DOHH2 (cell line): ENCODE measurements at regions not wholly inside any gene's neighbourhood (a gene's known extent, or its start where the extent isn't known, plus 50 kb on each side); places are given as distances from the start of the nearest gene placed in this dataset.

Source experiments
- H3F3A ChIP-seq: fragments of 200-600 bp; sonication (generic), shearing (Covaris generic); 2 replicates; pipeline ENCODE4 v1.6.0; 2016; ENCODE audit warnings: antibody characterized with exemption, mild to moderate bottlenecking; ENCODE audit not compliant: control insufficient read depth, insufficient read depth
- H3K27ac ChIP-seq: fragments of 200-600 bp; sonication (generic); 2 replicates; pipeline ENCODE4 v1.5.1; 2014; ENCODE audit warnings: low read depth, mild to moderate bottlenecking, low read length, moderate library complexity
- H3K27me3 ChIP-seq: fragments of 200-600 bp; sonication (generic); 2 replicates; pipeline ENCODE4 v1.6.1; 2014; ENCODE audit warnings: mild to moderate bottlenecking, low read length, mixed read lengths; ENCODE audit not compliant: control insufficient read depth
- H3K36me3 ChIP-seq: fragments of 200-600 bp; sonication (generic); 2 replicates; pipeline ENCODE4 v1.6.1; 2014; ENCODE audit warnings: mild to moderate bottlenecking, low read length, moderate library complexity, mixed read lengths; ENCODE audit not compliant: control insufficient read depth
- H3K4me1 ChIP-seq: fragments of 200-600 bp; sonication (generic); 2 replicates; pipeline ENCODE4 v1.6.1; 2014; ENCODE audit warnings: mild to moderate bottlenecking, low read length, mixed read lengths; ENCODE audit not compliant: control insufficient read depth
- H3K4me2 ChIP-seq: fragments of 200-600 bp; sonication (generic); 2 replicates; pipeline ENCODE4 v1.6.0; 2014; ENCODE audit warnings: mild to moderate bottlenecking, low read length, moderate library complexity
- H3K4me3 ChIP-seq: fragments of 200-600 bp; sonication (generic); 2 replicates; pipeline ENCODE4 v1.5.1; 2014; ENCODE audit warnings: mild to moderate bottlenecking, low read length, mixed read lengths
- H3K79me2 ChIP-seq: fragments of 200-600 bp; sonication (generic); 2 replicates; pipeline ENCODE4 v1.6.1; 2014; ENCODE audit warnings: mild to moderate bottlenecking, low read length, mixed read lengths; ENCODE audit not compliant: control insufficient read depth
- H3K9me2 ChIP-seq: fragments of 200-600 bp; sonication (generic); replicated peaks from 2 replicates; pipeline ENCODE4 v1.6.1; 2014; ENCODE audit warnings: mild to moderate bottlenecking, low read length, mixed read lengths; ENCODE audit not compliant: control insufficient read depth
- H3K9me3 ChIP-seq: fragments of 200-600 bp; sonication (generic); 2 replicates; pipeline ENCODE4 v1.6.1; 2014; ENCODE audit warnings: antibody characterized with exemption, low read length, mixed read lengths; ENCODE audit not compliant: control insufficient read depth, insufficient read depth
- H4K20me1 ChIP-seq: fragments of 200-600 bp; sonication (generic); 2 replicates; pipeline ENCODE4 v1.6.0; 2014; ENCODE audit warnings: low read depth, mild to moderate bottlenecking, antibody characterized with exemption, low read length, moderate library complexity; ENCODE audit not compliant: control insufficient read depth, insufficient read depth
- EZH2phosphoT487 ChIP-seq: fragments of 200-600 bp; sonication (generic); IDR thresholded peaks from 2 replicates; pipeline ENCODE4 v1.6.1; 2017; ENCODE audit warnings: borderline replicate concordance, mild to moderate bottlenecking, antibody characterized with exemption, low read length, moderate library complexity, mixed read lengths
- TF ChIP-seq, protein P1 (sequence below): fragments of 200-600 bp; sonication (generic); IDR thresholded peaks from one replicate; pipeline ENCODE4 v1.5.1; 2014; ENCODE audit warnings: antibody characterized with exemption, mild to moderate bottlenecking, low read depth, low read length; ENCODE audit not compliant: poor library complexity, severe bottlenecking

DNA sequence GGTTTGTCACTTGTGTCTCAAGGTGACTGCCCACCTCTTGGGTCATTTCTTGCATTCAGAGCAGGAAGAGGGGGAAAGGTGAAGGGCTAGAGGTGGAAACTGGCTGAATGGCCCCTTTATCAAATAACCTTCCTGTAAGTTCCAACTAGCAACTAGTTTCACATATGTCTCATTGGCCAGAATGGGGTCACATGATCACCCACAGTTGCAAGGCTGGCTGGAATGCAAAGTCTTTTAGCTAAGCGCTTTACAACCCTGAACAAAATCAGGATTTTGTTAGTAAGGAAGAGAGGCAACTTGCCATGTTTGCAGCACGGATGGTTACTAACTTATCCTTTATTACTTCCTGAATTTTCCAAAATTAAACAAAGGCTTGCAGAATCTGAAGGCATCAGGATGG, 156.3 kb downstream of the EMX2 start:
- Histone ChIP-seq H3K36me3 (no peaks in the 10 kb centered on the region), H3K27me3 (no peaks in the 10 kb centered on the region), H3K4me1 (no peaks in the 10 kb centered on the region), H3K4me2 (no peak overlapping the region), H3K4me3 (no peak overlapping the region), H3K9me3 (no peaks in the 10 kb centered on the region), H4K20me1 (no peaks in the 10 kb centered on the region), H3F3A (no peaks in the 10 kb centered on the region), H3K9me2 (no peaks in the 10 kb centered on the region), H3K27ac (no peak overlapping the region), H3K79me2 (no peaks in the 10 kb centered on the region)
- TF ChIP-seq EZH2phosphoT487: no peak
- TF ChIP-seq, protein P1, sequence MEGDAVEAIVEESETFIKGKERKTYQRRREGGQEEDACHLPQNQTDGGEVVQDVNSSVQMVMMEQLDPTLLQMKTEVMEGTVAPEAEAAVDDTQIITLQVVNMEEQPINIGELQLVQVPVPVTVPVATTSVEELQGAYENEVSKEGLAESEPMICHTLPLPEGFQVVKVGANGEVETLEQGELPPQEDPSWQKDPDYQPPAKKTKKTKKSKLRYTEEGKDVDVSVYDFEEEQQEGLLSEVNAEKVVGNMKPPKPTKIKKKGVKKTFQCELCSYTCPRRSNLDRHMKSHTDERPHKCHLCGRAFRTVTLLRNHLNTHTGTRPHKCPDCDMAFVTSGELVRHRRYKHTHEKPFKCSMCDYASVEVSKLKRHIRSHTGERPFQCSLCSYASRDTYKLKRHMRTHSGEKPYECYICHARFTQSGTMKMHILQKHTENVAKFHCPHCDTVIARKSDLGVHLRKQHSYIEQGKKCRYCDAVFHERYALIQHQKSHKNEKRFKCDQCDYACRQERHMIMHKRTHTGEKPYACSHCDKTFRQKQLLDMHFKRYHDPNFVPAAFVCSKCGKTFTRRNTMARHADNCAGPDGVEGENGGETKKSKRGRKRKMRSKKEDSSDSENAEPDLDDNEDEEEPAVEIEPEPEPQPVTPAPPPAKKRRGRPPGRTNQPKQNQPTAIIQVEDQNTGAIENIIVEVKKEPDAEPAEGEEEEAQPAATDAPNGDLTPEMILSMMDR: no peak

DNA sequence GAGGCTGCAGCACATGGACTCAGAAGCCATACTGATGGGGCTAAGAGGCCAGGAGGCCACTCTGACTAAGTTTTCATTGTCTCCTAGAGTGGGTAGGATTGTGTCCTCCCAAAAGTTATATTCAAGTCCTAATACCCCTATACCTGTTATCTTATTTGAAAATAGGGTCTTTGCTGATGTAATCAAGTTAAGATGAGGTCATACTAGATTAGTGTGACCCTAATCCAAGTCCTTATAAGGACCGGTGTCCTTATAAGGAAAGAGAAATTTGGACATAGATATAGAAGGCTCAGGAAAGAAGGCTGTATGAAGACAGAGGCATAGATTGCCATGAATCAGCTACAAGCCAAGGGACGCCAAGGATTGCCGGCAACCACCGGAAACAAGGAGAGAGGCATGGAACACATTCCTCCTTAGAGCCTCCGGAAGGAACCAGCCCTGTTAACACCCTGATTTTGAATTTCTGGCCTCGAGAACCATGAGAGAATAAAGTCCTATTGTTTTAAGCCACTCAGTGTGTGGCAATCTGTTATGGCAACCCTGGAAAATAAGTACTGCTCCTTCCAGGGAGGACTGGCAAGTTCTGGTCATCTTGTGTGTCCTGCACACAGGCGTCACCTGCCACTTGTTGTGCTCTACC, 157.0 kb downstream of the EMX2 start:
- Histone ChIP-seq H3K4me3 (no peak overlapping the region), H4K20me1 (no peaks in the 10 kb centered on the region), H3K79me2 (no peaks in the 10 kb centered on the region), H3K9me2 (no peaks in the 10 kb centered on the region), H3K4me2 (no peak overlapping the region), H3K27me3 (no peaks in the 10 kb centered on the region), H3K27ac (no peak overlapping the region), H3F3A (no peaks in the 10 kb centered on the region), H3K4me1 (no peaks in the 10 kb centered on the region), H3K9me3 (no peaks in the 10 kb centered on the region), H3K36me3 (no peaks in the 10 kb centered on the region)
- TF ChIP-seq, protein P1: no peak
- no peak for TF ChIP-seq EZH2phosphoT487

DNA sequence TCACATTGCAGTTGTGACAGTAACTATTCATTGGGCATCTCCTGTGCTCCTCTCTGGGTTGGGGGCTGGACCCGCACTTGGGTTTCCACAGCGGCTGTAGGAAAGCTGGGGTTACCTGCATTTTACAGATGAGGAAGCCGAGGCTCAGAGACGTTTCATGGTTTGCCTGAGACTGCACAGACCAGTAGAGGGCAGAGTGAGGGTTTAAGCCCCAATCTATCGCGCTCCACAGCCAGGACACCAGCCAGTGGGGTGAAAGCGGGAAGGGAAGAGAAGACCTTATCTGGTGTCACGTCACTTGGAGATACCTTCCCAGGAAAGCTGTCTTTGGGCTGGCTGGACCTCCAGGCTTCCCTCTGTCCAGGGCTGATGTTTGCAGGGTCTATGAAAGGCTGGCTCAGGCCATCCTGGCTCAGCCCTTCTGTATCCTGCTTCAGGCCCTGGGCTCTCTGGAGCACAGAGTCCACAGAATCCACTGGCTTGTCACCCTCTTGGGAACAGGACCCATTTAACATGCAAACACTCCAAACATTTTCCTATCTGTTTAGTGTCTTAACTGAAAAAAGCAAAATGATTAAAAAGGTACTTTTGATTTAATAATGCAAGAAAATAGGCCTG, 167.7 kb downstream of the EMX2 start:
- no peak for TF ChIP-seq EZH2phosphoT487
- TF ChIP-seq, protein P1: peak; percentile 29
- Histone ChIP-seq H3K79me2 (no peaks in the 10 kb centered on the region), H3K4me2 (no peak overlapping the region), H4K20me1 (no peaks in the 10 kb centered on the region), H3K4me1 (no peaks in the 10 kb centered on the region), H3F3A (no peaks in the 10 kb centered on the region), H3K36me3 (no peaks in the 10 kb centered on the region), H3K27ac (no peak overlapping the region), H3K9me3 (no peaks in the 10 kb centered on the region), H3K27me3 (no peaks in the 10 kb centered on the region), H3K9me2 (no peaks in the 10 kb centered on the region), H3K4me3 (no peak overlapping the region)
